Uterus (tissue), 3 donors: ENCODE measurements at regions not wholly inside any gene's neighbourhood (a gene's known extent, or its start where the extent isn't known, plus 50 kb on each side); places are given as distances from the start of the nearest gene placed in this dataset.

Experiments
- DNase-seq, 2 donors: peaks; one replicate each; pipeline ENCODE4 v3.0.0-alpha.2; 2019 to 2020
- H3K27ac ChIP-seq, 2 donors: fragments of 200-600 bp; sonication (generic); 1 replicate in 1 of 2; 2 replicates in 1 of 2; pipeline ENCODE4 v1.5.1; 2016 to 2018
- H3K27me3 ChIP-seq, 2 donors: fragments of 200-600 bp; sonication (generic); one replicate each; pipeline ENCODE4 v1.5.1; 2018 to 2019; ENCODE audit warnings: control low read depth in 1 of 2
- H3K36me3 ChIP-seq, 2 donors: fragments of 200-600 bp; sonication (generic); one replicate each; pipeline ENCODE4 v1.5.1; 2019; ENCODE audit warnings: control low read depth in 1 of 2
- H3K4me1 ChIP-seq, 2 donors: fragments of 200-600 bp; sonication (generic); one replicate each; pipeline ENCODE4 v1.5.1; 2018 to 2019; ENCODE audit warnings: control low read depth in 1 of 2
- H3K4me3 ChIP-seq, 2 donors: fragments of 200-600 bp; sonication (generic); 1 replicate in 1 of 2; 2 replicates in 1 of 2; pipeline ENCODE4 v1.5.1; 2018 to 2019; ENCODE audit warnings: mild to moderate bottlenecking in 1 of 2
- H3K9me3 ChIP-seq, 2 donors: fragments of 200-600 bp; sonication (generic); one replicate each; pipeline ENCODE4 v1.5.1; 2019; ENCODE audit warnings: control low read depth in 1 of 2
- POLR2A ChIP-seq, 2 donors: fragments of 450-650 bp; IDR thresholded peaks; one replicate each; pipeline ENCODE4 v1.6.1; 2016; ENCODE audit warnings: antibody characterized with exemption in 2 of 2, mild to moderate bottlenecking in 1 of 2, moderate library complexity in 1 of 2
- intact Hi-C: fragments of 100-400 bp; cut with DNase I; formaldehyde crosslinking; loops from one replicate; pipeline ENCODE4 v1.15.1; 2023; ENCODE audit warnings: low total_unique reads
- TF ChIP-seq, protein P1 (sequence below), 4 experiments: fragments of 200-600 bp in 2 of 4; fragments of 450-650 bp in 2 of 4; sonication (generic) in 2 of 4; IDR thresholded peaks; one replicate each; pipeline ENCODE4 v1.5.1; 2016 to 2019; ENCODE audit warnings: antibody characterized with exemption in 4 of 4, mild to moderate bottlenecking in 2 of 4, moderate library complexity in 1 of 4
- donor health status: DM: yes; HTN: yes; CAD: no.

DNA sequence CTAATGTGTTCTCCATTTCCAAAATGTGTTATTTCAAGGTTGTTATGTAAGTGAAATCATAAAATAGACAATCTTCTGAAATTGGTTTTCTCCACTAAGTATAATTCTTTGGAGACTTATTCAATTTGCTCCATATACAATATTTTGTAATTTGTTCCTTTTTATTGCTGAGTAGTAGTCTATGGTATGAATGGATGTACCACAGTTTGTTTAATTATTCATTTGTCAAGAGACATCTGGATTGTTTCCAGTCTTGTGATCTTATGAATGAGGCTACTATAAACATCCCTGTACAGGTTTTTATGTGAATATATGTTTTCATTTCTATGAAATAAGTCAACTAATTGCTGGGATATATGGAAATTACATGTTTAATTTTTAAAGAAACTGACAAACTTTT is 652.6 kb upstream of the PLXNA2 start:
- Histone ChIP-seq H3K27ac (no peak overlapping the region), H3K4me1 (no peaks in the 10 kb centered on the region), H3K27me3 (no peaks in the 10 kb centered on the region), H3K4me3 (no peak overlapping the region), H3K9me3 (no peaks in the 10 kb centered on the region), H3K36me3 (no peaks in the 10 kb centered on the region)
- no peak for DNase-seq
- intact Hi-C loops, result no loop called here
- no peak for TF ChIP-seq POLR2A (IDR thresholded peaks at IDR 0.05)
- TF ChIP-seq, protein P1, sequence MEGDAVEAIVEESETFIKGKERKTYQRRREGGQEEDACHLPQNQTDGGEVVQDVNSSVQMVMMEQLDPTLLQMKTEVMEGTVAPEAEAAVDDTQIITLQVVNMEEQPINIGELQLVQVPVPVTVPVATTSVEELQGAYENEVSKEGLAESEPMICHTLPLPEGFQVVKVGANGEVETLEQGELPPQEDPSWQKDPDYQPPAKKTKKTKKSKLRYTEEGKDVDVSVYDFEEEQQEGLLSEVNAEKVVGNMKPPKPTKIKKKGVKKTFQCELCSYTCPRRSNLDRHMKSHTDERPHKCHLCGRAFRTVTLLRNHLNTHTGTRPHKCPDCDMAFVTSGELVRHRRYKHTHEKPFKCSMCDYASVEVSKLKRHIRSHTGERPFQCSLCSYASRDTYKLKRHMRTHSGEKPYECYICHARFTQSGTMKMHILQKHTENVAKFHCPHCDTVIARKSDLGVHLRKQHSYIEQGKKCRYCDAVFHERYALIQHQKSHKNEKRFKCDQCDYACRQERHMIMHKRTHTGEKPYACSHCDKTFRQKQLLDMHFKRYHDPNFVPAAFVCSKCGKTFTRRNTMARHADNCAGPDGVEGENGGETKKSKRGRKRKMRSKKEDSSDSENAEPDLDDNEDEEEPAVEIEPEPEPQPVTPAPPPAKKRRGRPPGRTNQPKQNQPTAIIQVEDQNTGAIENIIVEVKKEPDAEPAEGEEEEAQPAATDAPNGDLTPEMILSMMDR (IDR thresholded peaks at IDR 0.05), result no peak

GRCh38 chr1:208899438-208899837 is 655.3 kb upstream of the PLXNA2 start:
- Histone ChIP-seq H3K27ac (no peak overlapping the region), H3K4me3 (no peak overlapping the region), H3K27me3 (no peaks in the 10 kb centered on the region), H3K4me1 (no peaks in the 10 kb centered on the region), H3K36me3 (no peaks in the 10 kb centered on the region), H3K9me3 (no peaks in the 10 kb centered on the region)
- no peak for TF ChIP-seq POLR2A (IDR thresholded peaks at IDR 0.05)
- TF ChIP-seq, protein P1 (IDR thresholded peaks at IDR 0.05), result no peak
- intact Hi-C loops, result no loop called here
- DNase-seq, result no peak

GRCh38 chr1:208903251-208903905 is 659.2 kb upstream of the PLXNA2 start:
- Histone ChIP-seq H3K27ac (no peak overlapping the region), H3K4me1 (no peaks in the 10 kb centered on the region), H3K27me3 (no peaks in the 10 kb centered on the region), H3K9me3 (no peaks in the 10 kb centered on the region), H3K4me3 (no peak overlapping the region), H3K36me3 (no peaks in the 10 kb centered on the region)
- no peak for DNase-seq
- no peak for TF ChIP-seq POLR2A (IDR thresholded peaks at IDR 0.05)
- TF ChIP-seq, protein P1 (IDR thresholded peaks at IDR 0.05), result no peak
- intact Hi-C loops, result no loop called here

DNA sequence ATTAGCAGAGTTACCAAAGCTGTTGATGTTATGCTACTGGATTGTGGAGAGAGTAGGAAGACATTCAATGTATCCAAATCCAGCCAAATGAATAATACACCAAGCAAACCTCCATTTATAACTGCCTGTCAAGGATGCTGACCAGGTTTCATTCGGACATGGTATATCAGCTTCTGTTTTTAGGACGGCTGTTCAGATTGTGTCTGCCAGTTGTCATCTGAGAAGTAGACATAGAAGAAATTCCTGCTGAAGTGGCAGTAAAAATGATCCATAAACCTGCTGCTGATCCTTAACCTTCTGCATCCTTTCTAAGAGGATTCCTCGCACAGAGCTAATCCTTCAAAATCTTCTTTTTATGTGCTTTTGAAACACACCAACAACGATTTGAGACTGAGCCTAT is 663.6 kb upstream of the PLXNA2 start:
- Histone ChIP-seq H3K9me3 (no peaks in the 10 kb centered on the region), H3K4me1 (no peaks in the 10 kb centered on the region), H3K36me3 (no peaks in the 10 kb centered on the region), H3K27me3 (no peaks in the 10 kb centered on the region), H3K4me3 (no peak overlapping the region), H3K27ac (no peak overlapping the region)
- intact Hi-C loops, result no loop called here
- TF ChIP-seq POLR2A (IDR thresholded peaks at IDR 0.05), result no peak
- TF ChIP-seq, protein P1 (IDR thresholded peaks at IDR 0.05), result no peak
- DNase-seq, result no peak

GRCh38 chr1:208909011-208909984 is 665.1 kb upstream of the PLXNA2 start:
- TF ChIP-seq, protein P1 (IDR thresholded peaks at IDR 0.05), result no peak
- no peak for TF ChIP-seq POLR2A (IDR thresholded peaks at IDR 0.05)
- no peak overlapping the region for H3K27ac ChIP-seq
- no peaks in the 10 kb centered on the region for H3K4me1 ChIP-seq
- H3K36me3 ChIP-seq, result no peaks in the 10 kb centered on the region
- intact Hi-C loops, result no loop called here
- H3K4me3 ChIP-seq, result no peak overlapping the region
- DNase-seq, result no peak
- H3K9me3 ChIP-seq, result no peaks in the 10 kb centered on the region
- H3K27me3 ChIP-seq, result no peaks in the 10 kb centered on the region
